HEK293 (cell line): ENCODE measurements at regions not wholly inside any gene's neighbourhood (a gene's known extent, or its start where the extent isn't known, plus 50 kb on each side); places are given as distances from the start of the nearest gene placed in this dataset.

Experiments
- CTCF ChIA-PET: fragments of 350-600 bp; formaldehyde crosslinking; extraction: SDS; loops from one replicate; lab custom pipeline; 2021; ENCODE audit warnings: antibody characterized with exemption; lab: Yijun Ruan, JAX
- POLR2A ChIA-PET: fragments of 300-600 bp; formaldehyde crosslinking; extraction: SDS; loops from one replicate; lab custom pipeline; 2020; ENCODE audit warnings: antibody characterized with exemption, inconsistent platforms; lab: Yijun Ruan, JAX
- H3K27ac ChIP-seq: fragments of 200-500 bp; sonication (Bioruptor generic); 2 replicates; pipeline ENCODE4 v1.5.1; 2014; ENCODE audit warnings: low read depth, low read length, control low read depth, inconsistent platforms; ENCODE audit errors: extremely low read depth
- H3K36me3 ChIP-seq, 2 experiments: fragments of 200-500 bp in 1 of 2; sonication (Bioruptor generic) in 1 of 2; 1 replicate in 1 of 2; 2 replicates in 1 of 2; pipeline ENCODE4 v1.5.1; 2014 to 2017; ENCODE audit warnings: inconsistent platforms in 2 of 2, low read length in 2 of 2; ENCODE audit not compliant: control insufficient read depth in 2 of 2, insufficient read depth in 1 of 2
- H3K4me1 ChIP-seq: fragments of 200-500 bp; sonication (Bioruptor generic); 2 replicates; pipeline ENCODE4 v1.5.1; 2014; ENCODE audit warnings: mild to moderate bottlenecking, low read length, inconsistent platforms; ENCODE audit not compliant: control insufficient read depth, insufficient read depth
- H3K4me3 ChIP-seq: 2 replicates; pipeline ENCODE4 v1.5.1; 2011; ENCODE audit warnings: low read depth, mild to moderate bottlenecking, control low read depth, low read length, moderate library complexity
- H3K9me3 ChIP-seq: fragments of 200-500 bp; sonication (Bioruptor generic); 2 replicates; pipeline ENCODE4 v1.5.1; 2014; ENCODE audit warnings: low read depth, low read length, inconsistent platforms; ENCODE audit not compliant: control insufficient read depth, insufficient read depth
- HOXD13 ChIP-seq: sonication (generic); formaldehyde crosslinking; IDR thresholded peaks from 2 replicates; pipeline ENCODE4 v1.8.0; 2022; ENCODE audit warnings: missing genetic modification reagents, borderline replicate concordance
- SALL2 ChIP-seq: fragments of 450-650 bp; formaldehyde crosslinking; IDR thresholded peaks from 2 replicates; pipeline ENCODE4 v1.5.0; 2017; ENCODE audit warnings: missing biosample characterization, mild to moderate bottlenecking, missing genetic modification characterization, borderline replicate concordance
- ZNF121 ChIP-seq: fragments of 450-650 bp; formaldehyde crosslinking; IDR thresholded peaks from 2 replicates; pipeline ENCODE4 v1.5.1; 2016; ENCODE audit warnings: missing biosample characterization, missing genetic modification characterization
- ZNF140 ChIP-seq: fragments of 450-650 bp; formaldehyde crosslinking; IDR thresholded peaks from 2 replicates; pipeline ENCODE4 v1.5.1; 2016; ENCODE audit warnings: missing biosample characterization, missing genetic modification characterization
- ZNF169 ChIP-seq: fragments of 450-650 bp; formaldehyde crosslinking; IDR thresholded peaks from 2 replicates; pipeline ENCODE4 v1.5.1; 2016; ENCODE audit warnings: missing biosample characterization, missing genetic modification characterization
- ZNF23 ChIP-seq: fragments of 450-650 bp; formaldehyde crosslinking; IDR thresholded peaks from 2 replicates; pipeline ENCODE4 v1.5.1; 2016; ENCODE audit warnings: missing biosample characterization, missing genetic modification characterization, borderline replicate concordance
- ZNF239 ChIP-seq: fragments of 450-650 bp; formaldehyde crosslinking; IDR thresholded peaks from 2 replicates; pipeline ENCODE4 v1.5.1; 2016; ENCODE audit warnings: missing biosample characterization, missing genetic modification characterization
- ZNF292 ChIP-seq: fragments of 450-650 bp; formaldehyde crosslinking; IDR thresholded peaks from 2 replicates; pipeline ENCODE4 v1.5.1; 2016; ENCODE audit warnings: low read depth, missing biosample characterization, missing genetic modification characterization, borderline replicate concordance
- ZNF513 ChIP-seq: fragments of 450-650 bp; IDR thresholded peaks from 2 replicates; pipeline ENCODE4 v1.5.1; 2018; ENCODE audit warnings: missing biosample characterization, missing genetic modification characterization
- ZNF548 ChIP-seq: fragments of 450-650 bp; formaldehyde crosslinking; IDR thresholded peaks from 2 replicates; pipeline ENCODE4 v1.5.1; 2016; ENCODE audit warnings: missing biosample characterization, missing genetic modification characterization
- ZNF621 ChIP-seq: fragments of 450-650 bp; formaldehyde crosslinking; IDR thresholded peaks from 2 replicates; pipeline ENCODE4 v1.5.1; 2017; ENCODE audit warnings: missing biosample characterization, missing genetic modification characterization
- ZNF629 ChIP-seq: fragments of 450-650 bp; formaldehyde crosslinking; IDR thresholded peaks from 2 replicates; pipeline ENCODE4 v1.5.1; 2017; ENCODE audit warnings: missing biosample characterization, missing genetic modification characterization
- ZNF701 ChIP-seq: fragments of 450-650 bp; formaldehyde crosslinking; IDR thresholded peaks from 2 replicates; pipeline ENCODE4 v1.5.1; 2016; ENCODE audit warnings: missing biosample characterization, missing genetic modification characterization
- ZNF747 ChIP-seq: fragments of 450-650 bp; formaldehyde crosslinking; IDR thresholded peaks from 2 replicates; pipeline ENCODE4 v1.5.1; 2016; ENCODE audit warnings: missing biosample characterization, missing genetic modification characterization
- ZSCAN30 ChIP-seq: fragments of 450-650 bp; IDR thresholded peaks from 2 replicates; pipeline ENCODE4 v1.5.1; 2018; ENCODE audit warnings: missing biosample characterization, mild to moderate bottlenecking, missing genetic modification characterization, moderate library complexity
- ZXDB ChIP-seq: fragments of 450-650 bp; formaldehyde crosslinking; IDR thresholded peaks from 2 replicates; pipeline ENCODE4 v1.5.1; 2016; ENCODE audit warnings: missing biosample characterization, missing genetic modification characterization
- TF ChIP-seq, protein P1 (sequence below): fragments of 450-650 bp; formaldehyde crosslinking; IDR thresholded peaks from 2 replicates; pipeline ENCODE4 v1.5.1; 2016; ENCODE audit warnings: missing biosample characterization, missing genetic modification characterization
- TF ChIP-seq, protein P2 (sequence below): fragments of 450-650 bp; formaldehyde crosslinking; IDR thresholded peaks from 2 replicates; pipeline ENCODE4 v1.5.1; 2016; ENCODE audit warnings: missing biosample characterization, missing genetic modification characterization
- TF ChIP-seq, protein P3 (sequence below): fragments of 450-650 bp; formaldehyde crosslinking; IDR thresholded peaks from 2 replicates; pipeline ENCODE4 v1.5.0; 2017; ENCODE audit warnings: missing biosample characterization, missing genetic modification characterization, borderline replicate concordance
- TF ChIP-seq, protein P4 (sequence below): fragments of 450-650 bp; formaldehyde crosslinking; IDR thresholded peaks from 2 replicates; pipeline ENCODE4 v1.5.1; 2016; ENCODE audit warnings: missing biosample characterization, missing genetic modification characterization

DNA sequence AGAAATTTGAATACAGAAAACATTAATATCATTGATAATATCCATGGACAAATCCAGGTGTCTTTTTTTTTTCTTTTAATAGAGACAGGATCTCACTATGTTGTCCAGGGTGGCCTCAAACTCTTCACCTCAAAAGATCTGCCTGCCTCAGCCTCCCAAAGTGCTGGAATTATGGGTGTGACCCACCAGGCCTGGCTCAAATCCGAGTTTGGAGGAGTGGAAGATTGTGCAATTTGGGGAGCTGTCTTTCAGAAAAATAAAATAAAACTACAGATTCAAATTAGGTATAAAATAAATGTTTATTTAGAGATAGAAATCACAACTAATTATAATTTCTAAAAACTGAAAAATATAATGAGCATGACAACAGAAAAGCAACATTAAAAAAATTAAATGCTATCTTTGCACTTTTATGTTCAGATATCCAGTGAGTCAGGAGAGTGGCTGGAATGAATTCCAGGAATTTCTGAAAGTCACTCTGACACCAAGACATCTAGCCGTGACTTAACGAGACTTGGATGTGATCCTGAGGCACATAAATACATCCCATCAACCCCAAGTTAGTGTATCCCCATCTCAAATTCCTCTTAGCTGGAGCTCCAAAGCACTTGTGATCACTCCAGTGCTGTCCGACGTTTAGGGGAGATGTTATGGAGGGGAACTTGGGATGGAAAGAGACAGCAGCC, 128.6 kb upstream of the THY1 start:
- CTCF ChIA-PET = interaction anchor here (0.6 to 1.9 kb wide), 3 partner anchors 11 to 502 kb away, joined by 3 to 10 read pairs (median 3); no protein-coding TSS in a partner anchor
- TF ChIP-seq ZNF292 (tag by site-specific recombination) = no peak
- TF ChIP-seq ZNF169 = no peak
- TF ChIP-seq ZNF747 = no peak
- no peak for TF ChIP-seq ZNF701 (tag by site-specific recombination)
- TF ChIP-seq, protein P1, sequence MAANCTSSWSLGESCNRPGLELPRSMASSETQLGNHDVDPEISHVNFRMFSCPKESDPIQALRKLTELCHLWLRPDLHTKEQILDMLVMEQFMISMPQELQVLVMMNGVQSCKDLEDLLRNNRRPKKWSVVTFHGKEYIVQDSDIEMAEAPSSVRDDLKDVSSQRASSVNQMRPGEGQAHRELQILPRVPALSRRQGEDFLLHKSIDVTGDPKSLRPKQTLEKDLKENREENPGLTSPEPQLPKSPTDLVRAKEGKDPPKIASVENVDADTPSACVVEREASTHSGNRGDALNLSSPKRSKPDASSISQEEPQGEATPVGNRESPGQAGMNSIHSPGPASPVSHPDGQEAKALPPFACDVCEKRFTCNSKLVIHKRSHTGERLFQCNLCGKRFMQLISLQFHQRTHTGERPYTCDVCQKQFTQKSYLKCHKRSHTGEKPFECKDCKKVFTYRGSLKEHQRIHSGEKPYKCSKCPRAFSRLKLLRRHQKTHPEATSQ (tag by site-specific recombination) = no peak
- no peak for TF ChIP-seq ZNF513
- TF ChIP-seq ZNF23 = no peak
- TF ChIP-seq, protein P2, sequence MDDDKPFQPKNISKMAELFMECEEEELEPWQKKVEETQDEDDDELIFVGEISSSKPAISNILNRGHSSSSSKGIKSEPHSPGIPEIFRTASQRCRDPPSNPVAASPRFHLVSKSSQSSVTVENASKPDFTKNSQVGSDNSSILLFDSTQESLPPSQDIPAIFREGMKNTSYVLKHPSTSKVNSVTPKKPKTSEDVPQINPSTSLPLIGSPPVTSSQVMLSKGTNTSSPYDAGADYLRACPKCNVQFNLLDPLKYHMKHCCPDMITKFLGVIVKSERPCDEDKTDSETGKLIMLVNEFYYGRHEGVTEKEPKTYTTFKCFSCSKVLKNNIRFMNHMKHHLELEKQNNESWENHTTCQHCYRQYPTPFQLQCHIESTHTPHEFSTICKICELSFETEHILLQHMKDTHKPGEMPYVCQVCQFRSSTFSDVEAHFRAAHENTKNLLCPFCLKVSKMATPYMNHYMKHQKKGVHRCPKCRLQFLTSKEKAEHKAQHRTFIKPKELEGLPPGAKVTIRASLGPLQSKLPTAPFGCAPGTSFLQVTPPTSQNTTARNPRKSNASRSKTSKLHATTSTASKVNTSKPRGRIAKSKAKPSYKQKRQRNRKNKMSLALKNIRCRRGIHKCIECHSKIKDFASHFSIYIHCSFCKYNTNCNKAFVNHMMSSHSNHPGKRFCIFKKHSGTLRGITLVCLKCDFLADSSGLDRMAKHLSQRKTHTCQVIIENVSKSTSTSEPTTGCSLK (tag by site-specific recombination) = no peak
- TF ChIP-seq, protein P3, sequence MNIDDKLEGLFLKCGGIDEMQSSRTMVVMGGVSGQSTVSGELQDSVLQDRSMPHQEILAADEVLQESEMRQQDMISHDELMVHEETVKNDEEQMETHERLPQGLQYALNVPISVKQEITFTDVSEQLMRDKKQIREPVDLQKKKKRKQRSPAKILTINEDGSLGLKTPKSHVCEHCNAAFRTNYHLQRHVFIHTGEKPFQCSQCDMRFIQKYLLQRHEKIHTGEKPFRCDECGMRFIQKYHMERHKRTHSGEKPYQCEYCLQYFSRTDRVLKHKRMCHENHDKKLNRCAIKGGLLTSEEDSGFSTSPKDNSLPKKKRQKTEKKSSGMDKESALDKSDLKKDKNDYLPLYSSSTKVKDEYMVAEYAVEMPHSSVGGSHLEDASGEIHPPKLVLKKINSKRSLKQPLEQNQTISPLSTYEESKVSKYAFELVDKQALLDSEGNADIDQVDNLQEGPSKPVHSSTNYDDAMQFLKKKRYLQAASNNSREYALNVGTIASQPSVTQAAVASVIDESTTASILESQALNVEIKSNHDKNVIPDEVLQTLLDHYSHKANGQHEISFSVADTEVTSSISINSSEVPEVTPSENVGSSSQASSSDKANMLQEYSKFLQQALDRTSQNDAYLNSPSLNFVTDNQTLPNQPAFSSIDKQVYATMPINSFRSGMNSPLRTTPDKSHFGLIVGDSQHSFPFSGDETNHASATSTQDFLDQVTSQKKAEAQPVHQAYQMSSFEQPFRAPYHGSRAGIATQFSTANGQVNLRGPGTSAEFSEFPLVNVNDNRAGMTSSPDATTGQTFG (tag by site-specific recombination) = no peak
- no peak for TF ChIP-seq ZNF239 (tag by site-specific recombination)
- TF ChIP-seq ZSCAN30 (tag by site-specific recombination) = no peak
- no peak for TF ChIP-seq ZNF621 (tag by site-specific recombination)
- no peak for TF ChIP-seq ZXDB (tag by site-specific recombination)
- TF ChIP-seq, protein P4, sequence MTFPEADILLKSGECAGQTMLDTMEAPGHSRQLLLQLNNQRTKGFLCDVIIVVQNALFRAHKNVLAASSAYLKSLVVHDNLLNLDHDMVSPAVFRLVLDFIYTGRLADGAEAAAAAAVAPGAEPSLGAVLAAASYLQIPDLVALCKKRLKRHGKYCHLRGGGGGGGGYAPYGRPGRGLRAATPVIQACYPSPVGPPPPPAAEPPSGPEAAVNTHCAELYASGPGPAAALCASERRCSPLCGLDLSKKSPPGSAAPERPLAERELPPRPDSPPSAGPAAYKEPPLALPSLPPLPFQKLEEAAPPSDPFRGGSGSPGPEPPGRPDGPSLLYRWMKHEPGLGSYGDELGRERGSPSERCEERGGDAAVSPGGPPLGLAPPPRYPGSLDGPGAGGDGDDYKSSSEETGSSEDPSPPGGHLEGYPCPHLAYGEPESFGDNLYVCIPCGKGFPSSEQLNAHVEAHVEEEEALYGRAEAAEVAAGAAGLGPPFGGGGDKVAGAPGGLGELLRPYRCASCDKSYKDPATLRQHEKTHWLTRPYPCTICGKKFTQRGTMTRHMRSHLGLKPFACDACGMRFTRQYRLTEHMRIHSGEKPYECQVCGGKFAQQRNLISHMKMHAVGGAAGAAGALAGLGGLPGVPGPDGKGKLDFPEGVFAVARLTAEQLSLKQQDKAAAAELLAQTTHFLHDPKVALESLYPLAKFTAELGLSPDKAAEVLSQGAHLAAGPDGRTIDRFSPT (tag by site-specific recombination) = no peak
- no peak for TF ChIP-seq ZNF629 (tag by site-specific recombination)
- no peak for TF ChIP-seq ZNF121
- TF ChIP-seq ZNF548 (tag by site-specific recombination) = no peak
- TF ChIP-seq SALL2 = no peak
- no peak for TF ChIP-seq HOXD13
- no peak for TF ChIP-seq ZNF140 (tag by site-specific recombination)
- Histone ChIP-seq H3K9me3 (no peaks in the 10 kb centered on the region), H3K4me1 (no peaks in the 10 kb centered on the region), H3K4me3 (no peak overlapping the region), H3K36me3 (no peaks in the 10 kb centered on the region), H3K27ac (no peak overlapping the region)
- POLR2A ChIA-PET = no interaction called here
